Glutamatergic neuron (in vitro differentiated cells): ENCODE measurements at regions not wholly inside any gene's neighbourhood (a gene's known extent, or its start where the extent isn't known, plus 50 kb on each side); places are given as distances from the start of the nearest gene placed in this dataset.

Experiments
- DNase-seq: peaks from one replicate; pipeline ENCODE4 v3.0.0; 2022
- H3K27ac Mint-ChIP-seq: one replicate; pipeline ENCODE4 v1.8.0; 2020; ENCODE audit warnings: mild to moderate bottlenecking, mixed read lengths, inconsistent platforms; ENCODE audit not compliant: unreplicated experiment
- H3K27me3 Mint-ChIP-seq: one replicate; pipeline ENCODE4 v1.8.0; 2020; ENCODE audit warnings: mild to moderate bottlenecking, moderate library complexity, mixed read lengths, inconsistent platforms; ENCODE audit not compliant: unreplicated experiment
- H3K36me3 Mint-ChIP-seq: one replicate; pipeline ENCODE4 v1.8.0; 2020; ENCODE audit warnings: mild to moderate bottlenecking, mixed read lengths, inconsistent platforms; ENCODE audit not compliant: unreplicated experiment
- H3K4me1 Mint-ChIP-seq: one replicate; pipeline ENCODE4 v1.8.0; 2020; ENCODE audit warnings: mild to moderate bottlenecking, low read depth, mixed read lengths, inconsistent platforms; ENCODE audit not compliant: unreplicated experiment
- H3K4me3 Mint-ChIP-seq: one replicate; pipeline ENCODE4 v1.8.0; 2020; ENCODE audit warnings: mild to moderate bottlenecking, mixed read lengths, inconsistent platforms; ENCODE audit not compliant: unreplicated experiment
- H3K9me3 Mint-ChIP-seq: one replicate; pipeline ENCODE4 v1.8.0; 2020; ENCODE audit warnings: mild to moderate bottlenecking, moderate library complexity, mixed read lengths, inconsistent platforms; ENCODE audit not compliant: unreplicated experiment
- CTCF ChIP-seq: fragments of 200-600 bp; sonication (generic); IDR thresholded peaks from one replicate; pipeline ENCODE4 v1.5.0; 2021; ENCODE audit not compliant: partially characterized antibody, unreplicated experiment

DNA sequence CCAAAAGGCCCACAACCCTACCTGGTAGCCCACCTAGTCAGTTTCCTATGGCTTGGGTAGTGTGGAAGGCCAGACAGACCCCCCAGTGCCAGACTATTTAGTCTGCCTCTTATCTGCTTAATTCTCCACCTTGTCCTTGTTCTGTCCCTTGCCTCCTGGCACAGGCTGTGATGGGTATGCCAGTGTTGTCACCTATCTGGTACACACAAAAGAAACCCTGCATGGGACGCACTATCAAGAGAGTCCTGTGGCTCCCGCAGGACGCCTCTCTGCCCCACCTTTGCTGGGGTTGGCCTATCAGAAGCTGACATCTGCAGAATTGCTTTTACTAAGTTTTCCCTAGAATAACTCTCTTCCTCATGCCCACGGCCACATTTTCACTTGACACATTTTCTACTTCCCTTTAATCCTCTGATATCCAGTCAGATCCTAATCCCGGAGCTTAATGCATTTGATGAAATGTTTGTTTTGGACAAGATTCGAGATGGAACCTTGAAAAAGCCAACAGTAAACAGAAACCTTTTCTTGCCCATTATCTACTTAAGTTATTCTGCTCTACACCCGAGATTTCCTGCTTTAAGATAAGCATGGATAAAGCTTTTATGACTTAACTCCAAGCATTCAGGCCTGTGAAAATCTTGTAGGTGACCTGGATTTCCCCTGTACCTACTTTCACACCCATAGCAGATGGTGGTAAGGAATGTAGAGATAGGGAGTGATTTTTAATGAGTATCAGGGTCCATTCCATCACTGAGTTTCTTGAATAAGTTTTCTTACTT, 468.5 kb downstream of the ZNF608 start:
- H3K27me3 Mint-ChIP-seq, result no peaks in the 10 kb centered on the region
- no peak overlapping the region for H3K27ac Mint-ChIP-seq
- no peak for DNase-seq
- H3K36me3 Mint-ChIP-seq, result peaks cover 4% of the 10 kb centered on the region
- no peaks in the 10 kb centered on the region for H3K4me1 Mint-ChIP-seq
- no peak for TF ChIP-seq CTCF
- peaks cover 1% of the 10 kb centered on the region for H3K9me3 Mint-ChIP-seq
- no peak overlapping the region for H3K4me3 Mint-ChIP-seq

DNA sequence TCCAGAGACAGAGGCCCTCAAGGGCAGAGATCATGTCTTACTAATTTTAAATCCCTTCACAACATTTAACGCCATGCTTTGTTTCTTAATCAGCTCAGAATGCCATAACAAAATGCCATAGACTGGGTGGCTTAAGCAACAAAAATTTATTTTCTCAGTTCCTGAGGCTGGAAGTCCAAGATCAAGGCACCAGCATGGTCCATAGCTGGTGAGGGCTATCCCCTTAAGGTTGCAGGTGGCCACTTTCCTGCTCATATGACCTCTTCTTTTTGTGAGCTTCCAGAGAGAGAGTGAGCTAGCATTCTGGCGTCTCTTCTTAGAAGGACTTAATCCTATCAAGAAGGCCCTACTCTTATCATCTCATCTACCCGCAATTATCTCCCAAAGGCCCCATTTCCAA, 470.3 kb downstream of the ZNF608 start:
- Mint-ChIP-seq H3K4me1 (no peaks in the 10 kb centered on the region), H3K27me3 (no peaks in the 10 kb centered on the region), H3K4me3 (no peak overlapping the region), H3K27ac (no peak overlapping the region), H3K36me3 (peaks cover 2% of the 10 kb centered on the region), H3K9me3 (peaks cover under 1% of the 10 kb centered on the region)
- no peak for TF ChIP-seq CTCF
- DNase-seq, result no peak

DNA sequence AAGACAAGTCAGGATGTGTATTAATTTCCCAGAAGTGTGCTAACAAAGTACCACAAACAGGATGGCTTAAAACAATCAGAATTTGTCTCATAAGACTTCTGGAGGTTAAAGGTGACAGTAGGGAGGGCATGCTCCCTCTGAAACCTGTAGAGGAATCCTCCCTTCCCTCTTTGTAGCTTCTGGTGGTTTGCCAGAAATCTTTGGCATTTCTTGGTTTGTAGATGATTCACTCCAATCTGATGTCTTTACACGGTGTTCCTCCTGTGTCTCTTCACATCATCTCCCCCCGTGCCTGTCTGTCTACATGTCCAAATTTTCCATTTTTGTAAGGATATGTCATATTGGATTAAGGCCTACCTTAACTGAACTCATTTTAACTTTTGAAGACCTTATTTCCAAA, 471.5 kb downstream of the ZNF608 start:
- H3K4me3 Mint-ChIP-seq, result no peak overlapping the region
- no peaks in the 10 kb centered on the region for H3K9me3 Mint-ChIP-seq
- no peak for TF ChIP-seq CTCF
- no peak overlapping the region for H3K27ac Mint-ChIP-seq
- H3K27me3 Mint-ChIP-seq, result no peaks in the 10 kb centered on the region
- H3K4me1 Mint-ChIP-seq, result no peaks in the 10 kb centered on the region
- no peaks in the 10 kb centered on the region for H3K36me3 Mint-ChIP-seq
- no peak for DNase-seq

- TF ChIP-seq CTCF, result no peak
- H3K27ac Mint-ChIP-seq, result no peak overlapping the region
- no peak overlapping the region for H3K4me3 Mint-ChIP-seq
- H3K36me3 Mint-ChIP-seq, result no peaks in the 10 kb centered on the region
- H3K9me3 Mint-ChIP-seq, result no peaks in the 10 kb centered on the region
- H3K27me3 Mint-ChIP-seq, result peaks cover 3% of the 10 kb centered on the region
- DNase-seq, result no peak
- H3K4me1 Mint-ChIP-seq, result peaks cover 8% of the 10 kb centered on the region
These were observed 481.9 kb downstream of the ZNF608 start for GRCh38 chr5:124264499-124264898.

DNA sequence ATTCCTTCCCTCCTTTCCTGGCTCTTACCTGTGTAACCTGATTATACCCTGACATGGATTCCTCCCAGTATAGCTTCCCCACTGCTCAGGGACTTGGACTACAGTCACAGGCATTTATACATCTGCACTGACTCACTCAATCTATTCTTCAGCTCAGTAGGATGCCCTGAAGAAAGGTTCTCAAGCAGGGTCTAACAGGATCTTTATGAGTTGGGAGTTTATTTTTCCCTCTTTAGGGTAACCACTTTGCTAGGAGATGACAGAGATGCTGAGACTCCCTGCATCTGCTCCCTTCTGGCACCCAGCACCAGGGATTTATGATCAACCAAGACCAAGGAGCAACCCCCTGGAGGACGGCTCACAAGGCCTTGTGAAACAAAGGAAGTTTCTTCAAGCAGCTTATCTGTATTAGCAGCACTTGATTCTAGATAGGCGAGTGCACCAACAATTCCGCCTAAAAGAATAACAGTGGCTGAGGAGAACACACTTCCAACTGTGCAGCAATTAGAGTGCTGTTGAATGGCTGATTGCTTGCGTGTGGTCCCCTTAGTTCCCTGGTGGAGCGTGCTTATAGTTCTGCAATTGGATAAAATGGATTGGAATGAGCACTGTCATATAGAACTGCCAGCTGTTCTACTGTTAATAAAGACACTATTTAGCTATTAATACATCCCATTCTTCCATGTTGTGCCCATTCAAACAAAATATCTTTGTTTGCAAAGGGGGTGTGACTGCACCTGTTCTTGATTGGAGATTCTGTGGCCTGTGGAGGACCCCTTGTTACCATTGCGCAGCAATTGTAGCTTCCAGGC, 482.6 kb downstream of the ZNF608 start:
- Mint-ChIP-seq H3K27me3 (peaks cover 2% of the 10 kb centered on the region), H3K9me3 (no peaks in the 10 kb centered on the region), H3K4me1 (peaks cover 8% of the 10 kb centered on the region), H3K4me3 (no peak overlapping the region), H3K27ac (no peak overlapping the region), H3K36me3 (no peaks in the 10 kb centered on the region)
- DNase-seq, result no peak
- no peak for TF ChIP-seq CTCF
